HEK293 (cell line): ENCODE measurements at regions not wholly inside any gene's neighbourhood (a gene's known extent, or its start where the extent isn't known, plus 50 kb on each side); places are given as distances from the start of the nearest gene placed in this dataset.
"Not testable (repeated sequence)": the region's sequence is repeated elsewhere in the genome, so short reads cannot be mapped to it uniquely, and the experiment has no call there.

Experiments used
- CTCF ChIA-PET: fragments of 350-600 bp; formaldehyde crosslinking; extraction: SDS; loops from one replicate; lab custom pipeline; 2021; ENCODE audit warnings: antibody characterized with exemption; lab: Yijun Ruan, JAX
- POLR2A ChIA-PET: fragments of 300-600 bp; formaldehyde crosslinking; extraction: SDS; loops from one replicate; lab custom pipeline; 2020; ENCODE audit warnings: antibody characterized with exemption, inconsistent platforms; lab: Yijun Ruan, JAX
- H3K27ac ChIP-seq: fragments of 200-500 bp; sonication (Bioruptor generic); 2 replicates; pipeline ENCODE4 v1.5.1; 2014; ENCODE audit warnings: low read depth, low read length, control low read depth, inconsistent platforms; ENCODE audit errors: extremely low read depth
- H3K36me3 ChIP-seq, 2 experiments: fragments of 200-500 bp in 1 of 2; sonication (Bioruptor generic) in 1 of 2; 1 replicate in 1 of 2; 2 replicates in 1 of 2; pipeline ENCODE4 v1.5.1; 2014 to 2017; ENCODE audit warnings: inconsistent platforms in 2 of 2, low read length in 2 of 2; ENCODE audit not compliant: control insufficient read depth in 2 of 2, insufficient read depth in 1 of 2
- H3K4me1 ChIP-seq: fragments of 200-500 bp; sonication (Bioruptor generic); 2 replicates; pipeline ENCODE4 v1.5.1; 2014; ENCODE audit warnings: mild to moderate bottlenecking, low read length, inconsistent platforms; ENCODE audit not compliant: control insufficient read depth, insufficient read depth
- H3K4me3 ChIP-seq: 2 replicates; pipeline ENCODE4 v1.5.1; 2011; ENCODE audit warnings: low read depth, mild to moderate bottlenecking, control low read depth, low read length, moderate library complexity
- H3K9me3 ChIP-seq: fragments of 200-500 bp; sonication (Bioruptor generic); 2 replicates; pipeline ENCODE4 v1.5.1; 2014; ENCODE audit warnings: low read depth, low read length, inconsistent platforms; ENCODE audit not compliant: control insufficient read depth, insufficient read depth
- BCL11B ChIP-seq: fragments of 450-650 bp; formaldehyde crosslinking; IDR thresholded peaks from 2 replicates; pipeline ENCODE4 v1.5.1; 2016; ENCODE audit warnings: low read depth, missing biosample characterization, missing genetic modification characterization
- EGR2 ChIP-seq: fragments of 450-650 bp; formaldehyde crosslinking; IDR thresholded peaks from 2 replicates; pipeline ENCODE4 v1.5.1; 2016; ENCODE audit warnings: low read depth, missing biosample characterization, missing genetic modification characterization
- KLF16 ChIP-seq: fragments of 450-650 bp; formaldehyde crosslinking; IDR thresholded peaks from 2 replicates; pipeline ENCODE4 v1.5.1; 2017; ENCODE audit warnings: missing biosample characterization, missing genetic modification characterization
- KLF17 ChIP-seq: fragments of 450-650 bp; formaldehyde crosslinking; IDR thresholded peaks from 2 replicates; pipeline ENCODE4 v1.5.1; 2016; ENCODE audit warnings: missing biosample characterization, missing genetic modification characterization
- MEIS1 ChIP-seq: sonication (generic); formaldehyde crosslinking; IDR thresholded peaks from 2 replicates; pipeline ENCODE4 v1.8.1; 2022; ENCODE audit warnings: missing genetic modification reagents, mild to moderate bottlenecking, borderline replicate concordance
- MYNN ChIP-seq: fragments of 450-650 bp; formaldehyde crosslinking; IDR thresholded peaks from 2 replicates; pipeline ENCODE4 v1.5.1; 2016; ENCODE audit warnings: missing biosample characterization, missing genetic modification characterization, borderline replicate concordance
- SETDB1 ChIP-seq: IDR thresholded peaks from one replicate; pipeline ENCODE4 v1.6.1; 2017; ENCODE audit warnings: mild to moderate bottlenecking, low read length, moderate library complexity, mixed read lengths; ENCODE audit not compliant: insufficient read length
- TRIM28 ChIP-seq: IDR thresholded peaks from 2 replicates; pipeline ENCODE4 v1.6.1; 2011; ENCODE audit warnings: low read length, control low read depth, borderline replicate concordance
- YY1 ChIP-seq: fragments of 450-650 bp; formaldehyde crosslinking; IDR thresholded peaks from 2 replicates; pipeline ENCODE4 v1.5.1; 2018; ENCODE audit warnings: missing biosample characterization, missing genetic modification characterization
- ZBTB20 ChIP-seq: fragments of 450-650 bp; formaldehyde crosslinking; IDR thresholded peaks from 2 replicates; pipeline ENCODE4 v1.5.1; 2016; ENCODE audit warnings: missing biosample characterization, missing genetic modification characterization
- ZFP41 ChIP-seq: fragments of 450-650 bp; formaldehyde crosslinking; IDR thresholded peaks from 2 replicates; pipeline ENCODE4 v1.5.1; 2016; ENCODE audit warnings: missing biosample characterization, missing genetic modification characterization, borderline replicate concordance
- ZNF121 ChIP-seq: fragments of 450-650 bp; formaldehyde crosslinking; IDR thresholded peaks from 2 replicates; pipeline ENCODE4 v1.5.1; 2016; ENCODE audit warnings: missing biosample characterization, missing genetic modification characterization
- ZNF138 ChIP-seq: fragments of 450-650 bp; formaldehyde crosslinking; IDR thresholded peaks from 2 replicates; pipeline ENCODE4 v1.5.1; 2016; ENCODE audit warnings: missing biosample characterization, missing genetic modification characterization, borderline replicate concordance
- ZNF169 ChIP-seq: fragments of 450-650 bp; formaldehyde crosslinking; IDR thresholded peaks from 2 replicates; pipeline ENCODE4 v1.5.1; 2016; ENCODE audit warnings: missing biosample characterization, missing genetic modification characterization
- ZNF248 ChIP-seq: fragments of 450-650 bp; formaldehyde crosslinking; IDR thresholded peaks from 2 replicates; pipeline ENCODE4 v1.5.1; 2017; ENCODE audit warnings: missing biosample characterization, missing genetic modification characterization
- ZNF280D ChIP-seq: fragments of 450-650 bp; formaldehyde crosslinking; IDR thresholded peaks from 2 replicates; pipeline ENCODE4 v1.5.1; 2016; ENCODE audit warnings: missing biosample characterization, missing genetic modification characterization
- ZNF561 ChIP-seq: fragments of 450-650 bp; IDR thresholded peaks from 2 replicates; pipeline ENCODE4 v1.5.1; 2018; ENCODE audit warnings: missing biosample characterization, missing genetic modification characterization, borderline replicate concordance
- ZNF596 ChIP-seq: fragments of 450-650 bp; IDR thresholded peaks from 2 replicates; pipeline ENCODE4 v1.5.0; 2018; ENCODE audit warnings: missing biosample characterization, mild to moderate bottlenecking, missing genetic modification characterization, moderate library complexity
- ZNF624 ChIP-seq: fragments of 450-650 bp; formaldehyde crosslinking; IDR thresholded peaks from 2 replicates; pipeline ENCODE4 v1.5.1; 2017; ENCODE audit warnings: missing biosample characterization, missing genetic modification characterization
- ZNF692 ChIP-seq: fragments of 450-650 bp; formaldehyde crosslinking; IDR thresholded peaks from 2 replicates; pipeline ENCODE4 v1.5.1; 2016; ENCODE audit warnings: missing biosample characterization, missing genetic modification characterization
- ZNF768 ChIP-seq: fragments of 450-650 bp; formaldehyde crosslinking; IDR thresholded peaks from 2 replicates; pipeline ENCODE4 v1.5.1; 2018; ENCODE audit warnings: missing biosample characterization, mild to moderate bottlenecking, missing genetic modification characterization
- ZNF776 ChIP-seq: fragments of 450-650 bp; formaldehyde crosslinking; IDR thresholded peaks from 2 replicates; pipeline ENCODE4 v1.5.0; 2017; ENCODE audit warnings: missing biosample characterization, missing genetic modification characterization, borderline replicate concordance
- ZNF777 ChIP-seq: fragments of 450-650 bp; formaldehyde crosslinking; IDR thresholded peaks from 2 replicates; pipeline ENCODE4 v1.5.1; 2017; ENCODE audit warnings: missing biosample characterization, missing genetic modification characterization, borderline replicate concordance
- TF ChIP-seq, protein P1 (sequence below): fragments of 450-650 bp; formaldehyde crosslinking; IDR thresholded peaks from 2 replicates; pipeline ENCODE4 v1.5.1; 2017; ENCODE audit warnings: missing biosample characterization, missing genetic modification characterization
- TF ChIP-seq, protein P2 (sequence below): fragments of 450-650 bp; formaldehyde crosslinking; IDR thresholded peaks from 2 replicates; pipeline ENCODE4 v1.5.1; 2016; ENCODE audit warnings: missing biosample characterization, missing genetic modification characterization

DNA sequence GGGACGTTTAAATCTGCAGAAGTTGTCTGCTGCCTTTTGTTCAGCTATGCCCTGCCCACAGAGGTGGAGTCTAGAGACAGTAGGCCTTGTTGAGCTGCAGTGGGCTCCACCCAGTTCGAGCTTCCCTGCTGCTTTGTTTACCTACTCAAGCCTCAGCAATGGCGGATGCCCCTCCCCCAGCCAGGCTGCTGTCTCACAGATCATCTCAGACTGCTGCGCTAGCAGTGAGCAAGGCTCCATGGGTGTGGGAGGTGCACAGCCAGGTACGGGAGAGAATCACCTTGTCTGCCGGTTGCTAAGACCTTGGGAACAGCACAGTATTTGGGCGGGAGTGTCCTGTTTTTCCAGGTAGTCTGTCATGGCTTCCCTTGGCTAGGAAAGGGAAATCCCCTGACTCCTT, 114.3 kb upstream of the PALM2AKAP2 start:
- POLR2A ChIA-PET, H3K4me1 ChIP-seq, H3K36me3 ChIP-seq, H3K27ac ChIP-seq, H3K9me3 ChIP-seq, H3K4me3 ChIP-seq: not testable (repeated sequence)
- CTCF ChIA-PET, result interaction anchor here (1.4 kb wide), 1 partner anchor 91 kb away, joined by 3 read pairs; no protein-coding TSS in a partner anchor

- POLR2A ChIA-PET, result interaction anchor here (0.6 kb wide), 1 partner anchor 8 kb away, joined by 3 read pairs; no protein-coding TSS in a partner anchor
- TF ChIP-seq TRIM28 (0 out of 2 replicates have a peak, but pooled peaks have one; percentile 36), ZNF121 (tag by site-specific recombination) (no peak), SETDB1 (peak; percentile 47), KLF16 (tag by site-specific recombination) (no peak), ZNF248 (tag by site-specific recombination) (no peak), MEIS1 (no peak), KLF17 (tag by site-specific recombination) (no peak), ZBTB20 (tag by site-specific recombination) (no peak), ZNF169 (tag by site-specific recombination) (no peak), ZNF561 (tag by site-specific recombination) (no peak)
- TF ChIP-seq, all 188 proteins: peak for 2
- CTCF ChIA-PET, result interaction anchor here (0.6 to 1.1 kb wide), 4 partner anchors 14 to 486 kb away, joined by 3 to 4 read pairs (median 3); no protein-coding TSS in a partner anchor
Observed at GRCh38 chr9:109681301-109681700, 98.7 kb upstream of the PALM2AKAP2 start.

GRCh38 chr9:109682227-109682626, 97.8 kb upstream of the PALM2AKAP2 start:
- POLR2A ChIA-PET, result no interaction called here
- H3K9me3 ChIP-seq, result no peaks in the 10 kb centered on the region
- CTCF ChIA-PET, result no interaction called here
- peaks cover 10% of the 10 kb centered on the region for H3K4me1 ChIP-seq
- no peak overlapping the region for H3K27ac ChIP-seq
- no peak overlapping the region for H3K4me3 ChIP-seq
- H3K36me3 ChIP-seq, result no peaks in the 10 kb centered on the region
- TF ChIP-seq MYNN (tag by site-specific recombination), result no peak
- no peak for TF ChIP-seq YY1 (tag by site-specific recombination)
- TF ChIP-seq ZFP41 (tag by site-specific recombination), result no peak
- no peak for TF ChIP-seq BCL11B (tag by site-specific recombination)
- no peak for TF ChIP-seq ZNF624 (tag by site-specific recombination)
- no peak for TF ChIP-seq ZNF768 (tag by site-specific recombination)
- TF ChIP-seq EGR2 (tag by site-specific recombination), result no peak
- TF ChIP-seq, protein P1, sequence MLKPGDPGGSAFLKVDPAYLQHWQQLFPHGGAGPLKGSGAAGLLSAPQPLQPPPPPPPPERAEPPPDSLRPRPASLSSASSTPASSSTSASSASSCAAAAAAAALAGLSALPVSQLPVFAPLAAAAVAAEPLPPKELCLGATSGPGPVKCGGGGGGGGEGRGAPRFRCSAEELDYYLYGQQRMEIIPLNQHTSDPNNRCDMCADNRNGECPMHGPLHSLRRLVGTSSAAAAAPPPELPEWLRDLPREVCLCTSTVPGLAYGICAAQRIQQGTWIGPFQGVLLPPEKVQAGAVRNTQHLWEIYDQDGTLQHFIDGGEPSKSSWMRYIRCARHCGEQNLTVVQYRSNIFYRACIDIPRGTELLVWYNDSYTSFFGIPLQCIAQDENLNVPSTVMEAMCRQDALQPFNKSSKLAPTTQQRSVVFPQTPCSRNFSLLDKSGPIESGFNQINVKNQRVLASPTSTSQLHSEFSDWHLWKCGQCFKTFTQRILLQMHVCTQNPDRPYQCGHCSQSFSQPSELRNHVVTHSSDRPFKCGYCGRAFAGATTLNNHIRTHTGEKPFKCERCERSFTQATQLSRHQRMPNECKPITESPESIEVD (tag by site-specific recombination), result no peak
- TF ChIP-seq ZNF776 (tag by site-specific recombination), result no peak
- TF ChIP-seq, protein P2, sequence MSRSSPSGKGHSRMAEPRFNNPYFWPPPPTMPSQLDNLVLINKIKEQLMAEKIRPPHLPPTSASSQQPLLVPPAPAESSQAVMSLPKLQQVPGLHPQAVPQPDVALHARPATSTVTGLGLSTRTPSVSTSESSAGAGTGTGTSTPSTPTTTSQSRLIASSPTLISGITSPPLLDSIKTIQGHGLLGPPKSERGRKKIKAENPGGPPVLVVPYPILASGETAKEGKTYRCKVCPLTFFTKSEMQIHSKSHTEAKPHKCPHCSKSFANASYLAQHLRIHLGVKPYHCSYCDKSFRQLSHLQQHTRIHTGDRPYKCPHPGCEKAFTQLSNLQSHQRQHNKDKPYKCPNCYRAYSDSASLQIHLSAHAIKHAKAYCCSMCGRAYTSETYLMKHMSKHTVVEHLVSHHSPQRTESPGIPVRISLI, result no peak
- TF ChIP-seq ZNF596, result no peak
- no peak for TF ChIP-seq ZNF777
- TF ChIP-seq ZNF280D (tag by site-specific recombination), result no peak
- no peak for TF ChIP-seq ZNF138 (tag by site-specific recombination)
- TF ChIP-seq ZNF692, result no peak

More at GRCh38 chr9:109681301-109681700, 98.7 kb upstream of the PALM2AKAP2 start:
- no peaks in the 10 kb centered on the region for H3K9me3 ChIP-seq
- H3K36me3 ChIP-seq, result no peaks in the 10 kb centered on the region
- peaks cover 10% of the 10 kb centered on the region for H3K4me1 ChIP-seq
- H3K27ac ChIP-seq, result no peak overlapping the region
- H3K4me3 ChIP-seq, result no peak overlapping the region
